ENCODE measurements at regions not wholly inside any gene's neighbourhood (a gene's known extent, or its start where the extent isn't known, plus 50 kb on each side); places are given as distances from the start of the nearest gene placed in this dataset.

DNA sequence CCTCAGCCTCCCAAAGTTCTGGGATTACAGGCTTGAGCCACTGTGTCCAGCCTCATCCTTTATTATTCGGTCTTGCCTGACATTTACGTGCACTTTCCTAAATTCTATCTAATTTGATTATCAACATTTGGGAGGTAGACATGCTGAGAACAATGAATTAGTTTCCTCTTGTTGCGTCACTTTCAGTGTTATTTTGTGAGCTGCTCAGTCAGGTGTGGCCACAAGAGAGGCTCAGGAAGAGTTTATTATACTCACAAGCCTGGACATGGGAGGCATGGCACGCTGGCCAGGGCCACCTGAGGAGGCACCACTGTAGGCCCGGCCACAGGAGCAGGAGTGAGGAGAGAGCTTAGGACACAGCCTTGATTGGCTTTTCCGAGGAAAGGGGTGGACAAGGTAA lies 59.7 kb upstream of the RBFOX2 start:
- TF ChIP-seq, protein P1, sequence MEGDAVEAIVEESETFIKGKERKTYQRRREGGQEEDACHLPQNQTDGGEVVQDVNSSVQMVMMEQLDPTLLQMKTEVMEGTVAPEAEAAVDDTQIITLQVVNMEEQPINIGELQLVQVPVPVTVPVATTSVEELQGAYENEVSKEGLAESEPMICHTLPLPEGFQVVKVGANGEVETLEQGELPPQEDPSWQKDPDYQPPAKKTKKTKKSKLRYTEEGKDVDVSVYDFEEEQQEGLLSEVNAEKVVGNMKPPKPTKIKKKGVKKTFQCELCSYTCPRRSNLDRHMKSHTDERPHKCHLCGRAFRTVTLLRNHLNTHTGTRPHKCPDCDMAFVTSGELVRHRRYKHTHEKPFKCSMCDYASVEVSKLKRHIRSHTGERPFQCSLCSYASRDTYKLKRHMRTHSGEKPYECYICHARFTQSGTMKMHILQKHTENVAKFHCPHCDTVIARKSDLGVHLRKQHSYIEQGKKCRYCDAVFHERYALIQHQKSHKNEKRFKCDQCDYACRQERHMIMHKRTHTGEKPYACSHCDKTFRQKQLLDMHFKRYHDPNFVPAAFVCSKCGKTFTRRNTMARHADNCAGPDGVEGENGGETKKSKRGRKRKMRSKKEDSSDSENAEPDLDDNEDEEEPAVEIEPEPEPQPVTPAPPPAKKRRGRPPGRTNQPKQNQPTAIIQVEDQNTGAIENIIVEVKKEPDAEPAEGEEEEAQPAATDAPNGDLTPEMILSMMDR (IDR thresholded peaks at IDR 0.05; ENCODE audit: low read depth, low read length, poor library complexity, severe bottlenecking) = no peak
- TF ChIP-seq EZH2phosphoT487 (IDR thresholded peaks at IDR 0.05; ENCODE audit: borderline replicate concordance, low read length) = no peak

All from DOHH2 (cell line).